ENCODE measurements at regions not wholly inside any gene's neighbourhood (a gene's known extent, or its start where the extent isn't known, plus 50 kb on each side); places are given as distances from the start of the nearest gene placed in this dataset.

DNA sequence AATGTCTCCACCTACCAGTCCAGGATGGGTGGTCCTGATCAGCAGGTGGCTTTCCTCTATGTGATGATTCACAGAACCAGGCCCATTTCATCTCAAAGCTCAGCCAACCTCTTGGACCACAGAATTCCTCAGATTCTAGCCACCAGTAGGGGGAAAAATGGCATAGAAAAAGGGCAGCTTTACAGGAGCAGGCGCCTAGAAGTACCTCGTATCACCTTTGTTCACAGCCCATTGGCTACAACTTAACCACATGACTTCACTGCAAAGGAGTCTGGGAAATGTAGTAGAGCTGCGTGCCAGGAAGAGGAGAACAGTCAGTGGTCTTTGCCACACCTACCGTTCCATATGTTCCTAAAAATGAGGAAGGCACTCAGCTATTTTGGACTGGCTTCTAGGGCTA is 62.8 kb upstream of the DTNA start:
- TF ChIP-seq, protein P1, sequence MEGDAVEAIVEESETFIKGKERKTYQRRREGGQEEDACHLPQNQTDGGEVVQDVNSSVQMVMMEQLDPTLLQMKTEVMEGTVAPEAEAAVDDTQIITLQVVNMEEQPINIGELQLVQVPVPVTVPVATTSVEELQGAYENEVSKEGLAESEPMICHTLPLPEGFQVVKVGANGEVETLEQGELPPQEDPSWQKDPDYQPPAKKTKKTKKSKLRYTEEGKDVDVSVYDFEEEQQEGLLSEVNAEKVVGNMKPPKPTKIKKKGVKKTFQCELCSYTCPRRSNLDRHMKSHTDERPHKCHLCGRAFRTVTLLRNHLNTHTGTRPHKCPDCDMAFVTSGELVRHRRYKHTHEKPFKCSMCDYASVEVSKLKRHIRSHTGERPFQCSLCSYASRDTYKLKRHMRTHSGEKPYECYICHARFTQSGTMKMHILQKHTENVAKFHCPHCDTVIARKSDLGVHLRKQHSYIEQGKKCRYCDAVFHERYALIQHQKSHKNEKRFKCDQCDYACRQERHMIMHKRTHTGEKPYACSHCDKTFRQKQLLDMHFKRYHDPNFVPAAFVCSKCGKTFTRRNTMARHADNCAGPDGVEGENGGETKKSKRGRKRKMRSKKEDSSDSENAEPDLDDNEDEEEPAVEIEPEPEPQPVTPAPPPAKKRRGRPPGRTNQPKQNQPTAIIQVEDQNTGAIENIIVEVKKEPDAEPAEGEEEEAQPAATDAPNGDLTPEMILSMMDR (IDR thresholded peaks at IDR 0.05 in 2 of 3, conservative IDR thresholded peaks at IDR 0.05 in 1 of 3; ENCODE audit: control insufficient read depth in 2 of 3, extremely low read depth in 1 of 3, insufficient read depth in 1 of 3, low read depth in 3 of 3, low read length in 3 of 3) = no peak
- no peak for TF ChIP-seq TARDBP (IDR thresholded peaks at IDR 0.05; ENCODE audit: borderline replicate concordance)
- TF ChIP-seq JUNB (IDR thresholded peaks at IDR 0.05) = no peak
- TF ChIP-seq SUZ12 (IDR thresholded peaks at IDR 0.05; ENCODE audit: unreplicated experiment) = no peak
- TF ChIP-seq DPF2 (IDR thresholded peaks at IDR 0.05) = no peak
- no peak for TF ChIP-seq CEBPB (IDR thresholded peaks at IDR 0.05; ENCODE audit: borderline replicate concordance in 1 of 2, low read depth in 2 of 2, low read length in 2 of 2)
- no peak for TF ChIP-seq CREB1 (IDR thresholded peaks at IDR 0.05; ENCODE audit: low read depth)

Measured in GM12878 (cell line).